HCT116 (cell line): ENCODE measurements at regions not wholly inside any gene's neighbourhood (a gene's known extent, or its start where the extent isn't known, plus 50 kb on each side); places are given as distances from the start of the nearest gene placed in this dataset.
"Not testable (repeated sequence)": the region's sequence is repeated elsewhere in the genome, so short reads cannot be mapped to it uniquely, and the experiment has no call there.

Experiments
- ATAC-seq: fragments of 200-7000 bp; cut with Tn5 transposase; 2 replicates; pipeline ENCODE4 v1.9.1; 2020; ENCODE audit warnings: mild to moderate bottlenecking, moderate library complexity
- BruUV-seq: library from RNA; stranded (reverse); fragments of 400-500 nt; replicated peaks from 2 replicates; lab custom pipeline; 2021; lab: Mats Ljungman, UMichigan
- CTCF ChIA-PET: fragments of 300-600 bp; sonication (Branson Sonifier 250); formaldehyde crosslinking; loops from one replicate; lab custom pipeline; 2021; ENCODE audit warnings: antibody characterized with exemption; lab: Charles Lee
- POLR2A ChIA-PET: fragments of 300-600, 350-600 bp; sonication (Branson Sonifier 250); formaldehyde crosslinking; loops from one replicate; lab custom pipeline; 2021; ENCODE audit warnings: antibody characterized with exemption; lab: Charles Lee
- RAD21 ChIA-PET, 2 experiments: fragments of 300-600 bp; sonication (Branson Sonifier 250); formaldehyde crosslinking; loops; one replicate each; lab custom pipeline; 2023; ENCODE audit warnings: low total read pairs in 2 of 2; ENCODE audit not compliant: uncharacterized antibody in 2 of 2, unreplicated experiment in 2 of 2, low non-redundant PET in 1 of 2; lab: Charles Lee
- DNase-seq: peaks from one replicate; pipeline ENCODE4 v3.0.0-alpha.2; 2010; ENCODE audit warnings: low read depth, low spot score
- H2AFZ ChIP-seq: fragments of 200-600 bp; shearing (Covaris generic), sonication (generic); 2 replicates; pipeline ENCODE4 v1.6.1; 2017; ENCODE audit warnings: low read depth, mixed run types, mixed read lengths, antibody characterized with exemption, low read length; ENCODE audit not compliant: poor library complexity, severe bottlenecking
- H3K27ac ChIP-seq: 2 replicates; pipeline ENCODE4 v1.5.1; 2012; ENCODE audit warnings: low read depth, low read length
- H3K27me3 ChIP-seq: fragments of 200-600 bp; sonication (generic); 2 replicates; pipeline ENCODE4 v1.6.1; 2016; ENCODE audit warnings: mixed run types, low read length, mixed read lengths; ENCODE audit not compliant: insufficient read depth
- H3K36me3 ChIP-seq, 2 experiments: fragments of 200-500 bp in 1 of 2; fragments of 200-600 bp in 1 of 2; sonication (Bioruptor generic) in 1 of 2; sonication (generic) in 1 of 2; 2 replicates each; pipeline versions ENCODE4 v1.5.1 to v1.6.1; 2014 to 2016; ENCODE audit warnings: low read length in 2 of 2, inconsistent platforms in 1 of 2, mixed read lengths in 1 of 2, mixed run types in 1 of 2; ENCODE audit not compliant: insufficient read depth in 2 of 2, control insufficient read depth in 1 of 2
- H3K4me1 ChIP-seq, 2 experiments: fragments of 200-600 bp in 1 of 2; sonication (generic) in 1 of 2; 2 replicates each; pipeline versions ENCODE4 v1.5.1 to v1.6.1; 2012 to 2017; ENCODE audit warnings: low read length in 2 of 2, inconsistent platforms in 1 of 2, mild to moderate bottlenecking in 1 of 2, mixed read lengths in 1 of 2, mixed run types in 1 of 2, moderate library complexity in 1 of 2; ENCODE audit not compliant: insufficient read depth in 2 of 2, control insufficient read depth in 1 of 2
- H3K4me2 ChIP-seq: fragments of 200-600 bp; sonication (generic); 2 replicates; pipeline ENCODE4 v1.6.1; 2017; ENCODE audit warnings: mixed run types, low read length, mixed read lengths
- H3K4me3 ChIP-seq, 2 experiments: fragments of 200-600 bp in 1 of 2; sonication (generic) in 1 of 2; replicated peaks in 1 of 2; 2 replicates each; pipeline ENCODE4 v1.5.1; 2011 to 2016; ENCODE audit warnings: low read length in 2 of 2, control low read depth in 1 of 2, low read depth in 1 of 2, mild to moderate bottlenecking in 1 of 2, mixed read lengths in 1 of 2, mixed run types in 1 of 2
- H3K79me2 ChIP-seq: fragments of 200-600 bp; sonication (generic); 2 replicates; pipeline ENCODE4 v1.6.1; 2017; ENCODE audit warnings: mild to moderate bottlenecking, mixed run types, low read length, moderate library complexity, mixed read lengths; ENCODE audit not compliant: insufficient read depth
- H3K9ac ChIP-seq: fragments of 200-600 bp; sonication (generic); 2 replicates; pipeline ENCODE4 v1.6.1; 2016; ENCODE audit warnings: low read length, mixed read lengths
- H3K9me2 ChIP-seq: fragments of 200-600 bp; sonication (generic), shearing (Covaris generic); 2 replicates; pipeline ENCODE4 v1.6.1; 2017; ENCODE audit warnings: mixed run types, mild to moderate bottlenecking, moderate library complexity; ENCODE audit not compliant: insufficient read depth
- H3K9me3 ChIP-seq, 2 experiments: fragments of 200-500 bp in 1 of 2; fragments of 200-600 bp in 1 of 2; sonication (Bioruptor generic) in 1 of 2; sonication (generic) in 1 of 2; 2 replicates each; pipeline ENCODE4 v1.6.1; 2014 to 2017; ENCODE audit warnings: low read length in 2 of 2, mixed read lengths in 2 of 2, inconsistent platforms in 1 of 2, low read depth in 1 of 2, mild to moderate bottlenecking in 1 of 2, mixed run types in 1 of 2, moderate library complexity in 1 of 2; ENCODE audit not compliant: control insufficient read depth in 1 of 2, insufficient read depth in 1 of 2
- H4K20me1 ChIP-seq: fragments of 200-600 bp; sonication (generic), shearing (Covaris generic); 2 replicates; pipeline ENCODE4 v1.6.1; 2017; ENCODE audit warnings: mixed run types, mild to moderate bottlenecking, moderate library complexity; ENCODE audit not compliant: insufficient read depth
- ATF3 ChIP-seq: IDR thresholded peaks from 2 replicates; pipeline ENCODE4 v1.6.1; 2012
- CBX3 ChIP-seq: IDR thresholded peaks from 2 replicates; pipeline ENCODE4 v1.6.1; 2012; ENCODE audit warnings: low read depth
- CEBPB ChIP-seq: IDR thresholded peaks from 2 replicates; pipeline ENCODE4 v1.6.1; 2012; ENCODE audit warnings: low read depth
- CTCF ChIP-seq, 3 experiments: fragments of 200-600 bp in 1 of 3; sonication (generic) in 1 of 3; IDR thresholded peaks in 2 of 3; conservative IDR thresholded peaks in 1 of 3; 2 replicates each; pipeline ENCODE4 v1.5.1; 2012 to 2017; ENCODE audit warnings: low read depth in 2 of 3, low read length in 2 of 3, antibody characterized with exemption in 1 of 3, borderline replicate concordance in 1 of 3, control low read depth in 1 of 3, mild to moderate bottlenecking in 1 of 3, mixed read lengths in 1 of 3, mixed run types in 1 of 3, moderate library complexity in 1 of 3; ENCODE audit not compliant: insufficient read depth in 1 of 3
- ELF1 ChIP-seq: IDR thresholded peaks from 2 replicates; pipeline ENCODE4 v1.6.1; 2012; ENCODE audit warnings: low read depth, borderline replicate concordance
- EZH2phosphoT487 ChIP-seq: fragments of 200-600 bp; IDR thresholded peaks from 2 replicates; pipeline ENCODE4 v1.6.1; 2018; ENCODE audit warnings: antibody characterized with exemption, borderline replicate concordance
- MAX ChIP-seq: IDR thresholded peaks from 2 replicates; pipeline ENCODE4 v1.6.1; 2012
- POLR2A ChIP-seq: IDR thresholded peaks from 2 replicates; pipeline ENCODE4 v1.7.0; 2011; ENCODE audit warnings: borderline replicate concordance; ENCODE audit not compliant: insufficient read depth, insufficient read length; ENCODE audit errors: extremely low read depth
- RAD21 ChIP-seq: IDR thresholded peaks from 2 replicates; pipeline ENCODE4 v1.6.1; 2012; ENCODE audit warnings: low read depth, mild to moderate bottlenecking
- SP1 ChIP-seq: IDR thresholded peaks from 2 replicates; pipeline ENCODE4 v1.6.1; 2012; ENCODE audit warnings: low read depth
- SRF ChIP-seq: IDR thresholded peaks from 2 replicates; pipeline ENCODE4 v1.6.1; 2012; ENCODE audit warnings: low read depth
- TCF7L2 ChIP-seq: IDR thresholded peaks from 2 replicates; pipeline ENCODE4 v1.7.0; 2011; ENCODE audit warnings: borderline replicate concordance, inconsistent platforms; ENCODE audit not compliant: insufficient read depth, insufficient read length; ENCODE audit errors: extremely low read depth
- YY1 ChIP-seq: IDR thresholded peaks from 2 replicates; pipeline ENCODE4 v1.6.1; 2011; ENCODE audit warnings: low read length, low read depth, moderate library complexity, mild to moderate bottlenecking; ENCODE audit not compliant: insufficient replicate concordance; ENCODE audit errors: extremely low read depth
- ZFX ChIP-seq: fragments of 450-650 bp; IDR thresholded peaks from 2 replicates; pipeline ENCODE4 v1.6.1; 2017
- intact Hi-C: fragments of 100-400 bp; cut with micrococcal nuclease; formaldehyde crosslinking; loops from 2 replicates; pipeline ENCODE4 v1.10.0; 2022

- no peaks in the 10 kb centered on the region for H3K27me3 ChIP-seq
- TF ChIP-seq SP1 (no peak), SRF (no peak), MAX (no peak), ATF3 (no peak), YY1 (no peak), EZH2phosphoT487 (no peak), CBX3 (no peak), CEBPB (no peak), ZFX (no peak), TCF7L2 (no peak), ELF1 (no peak), CTCF (IDR thresholded peaks at IDR 0.05 in 2 of 3, conservative IDR thresholded peaks at IDR 0.05 in 1 of 3; ENCODE audit: borderline replicate concordance in 1 of 3, insufficient read depth in 1 of 3, low read depth in 2 of 3, low read length in 2 of 3) (no peak), RAD21 (no peak), POLR2A (no peak)
- no peaks in the 10 kb centered on the region for H4K20me1 ChIP-seq
- CTCF ChIA-PET: no interaction called here
- H2AFZ ChIP-seq: no peak overlapping the region
- RAD21 ChIA-PET: no interaction called here
- DNase-seq (no peak), ATAC-seq (no peak)
- H3K36me3 ChIP-seq: no peaks in the 10 kb centered on the region
- no peak overlapping the region for H3K27ac ChIP-seq
- H3K9me3 ChIP-seq: no peaks in the 10 kb centered on the region
- no peaks in the 10 kb centered on the region for H3K9me2 ChIP-seq
- no peak overlapping the region for H3K4me2 ChIP-seq
- H3K4me3 ChIP-seq: no peak overlapping the region
- no peaks in the 10 kb centered on the region for H3K79me2 ChIP-seq
- no peak overlapping the region for H3K9ac ChIP-seq
- intact Hi-C loops: no loop called here
- BruUV-seq: no TSS peak
- POLR2A ChIA-PET: no interaction called here
- H3K4me1 ChIP-seq: no peaks in the 10 kb centered on the region
Measured at GRCh38 chr3:181596126-181596525, 115.6 kb upstream of the SOX2 start.

GRCh38 chr3:181590939-181591338 is 120.8 kb upstream of the SOX2 start:
- ATAC-seq, H3K9me3 ChIP-seq, H3K27ac ChIP-seq, CTCF ChIA-PET, H3K36me3 ChIP-seq, POLR2A ChIA-PET, H3K4me3 ChIP-seq, H3K4me2 ChIP-seq, H3K9ac ChIP-seq, DNase-seq, H3K4me1 ChIP-seq, intact Hi-C loops, H3K27me3 ChIP-seq, H3K79me2 ChIP-seq, H3K9me2 ChIP-seq, H2AFZ ChIP-seq, H4K20me1 ChIP-seq, BruUV-seq, RAD21 ChIA-PET: not testable (repeated sequence)
